Gastrocnemius medialis (tissue), 4 donors: ENCODE measurements at regions not wholly inside any gene's neighbourhood (a gene's known extent, or its start where the extent isn't known, plus 50 kb on each side); places are given as distances from the start of the nearest gene placed in this dataset.

ENCODE experiments used
- ATAC-seq, 2 donors: fragments of 150-250 bp; one replicate each; pipeline ENCODE4 v1.9.1; 2016
- DNase-seq, 2 donors: peaks; one replicate each; pipeline ENCODE4 v3.0.0-alpha.2; 2019
- H3K27ac ChIP-seq, 4 donors: fragments of 200-600 bp; sonication (generic); 1 replicate in 1 of 4; 2 replicates in 3 of 4; pipeline ENCODE4 v1.5.1; 2016 to 2018; ENCODE audit warnings: mild to moderate bottlenecking in 2 of 4, moderate library complexity in 1 of 4
- H3K27me3 ChIP-seq, 3 donors: fragments of 200-600 bp; sonication (generic) in 2 of 3; 1 replicate in 1 of 3; 2 replicates in 2 of 3; pipeline versions ENCODE4 v1.5.1 to v1.6.0; 2016 to 2019; ENCODE audit warnings: mild to moderate bottlenecking in 1 of 3, moderate library complexity in 1 of 3
- H3K36me3 ChIP-seq, 2 donors: fragments of 200-600 bp; sonication (generic) in 1 of 2; one replicate each; pipeline ENCODE4 v1.5.1; 2017 to 2018
- H3K4me1 ChIP-seq, 2 donors: fragments of 200-600 bp; sonication (generic) in 1 of 2; one replicate each; pipeline ENCODE4 v1.5.1; 2016 to 2017; ENCODE audit warnings: mild to moderate bottlenecking in 2 of 2
- H3K4me3 ChIP-seq, 4 donors: fragments of 200-600 bp; sonication (generic) in 3 of 4; 1 replicate in 1 of 4; 2 replicates in 3 of 4; pipeline ENCODE4 v1.5.1; 2016 to 2019; ENCODE audit warnings: mild to moderate bottlenecking in 2 of 4
- H3K9me3 ChIP-seq, 3 donors: fragments of 200-600 bp; sonication (generic) in 2 of 3; 1 replicate in 1 of 3; 2 replicates in 2 of 3; pipeline ENCODE4 v1.5.1; 2016 to 2019
- POLR2A ChIP-seq, 2 donors: fragments of 450-650 bp; IDR thresholded peaks; one replicate each; pipeline ENCODE4 v1.6.1; 2017; ENCODE audit warnings: antibody characterized with exemption in 2 of 2, mild to moderate bottlenecking in 2 of 2, moderate library complexity in 2 of 2
- in situ Hi-C, 4 donors: fragments of 200-750 bp; cut with MboI; loops; one replicate each; pipeline versions ENCODE4 v1.15.0 to v1.8.0; 2017; ENCODE audit warnings: low sequenced_read_pairs in 4 of 4
- intact Hi-C: fragments of 100-400 bp; cut with DNase I; formaldehyde crosslinking; loops from one replicate; pipeline ENCODE4 v1.15.1; 2023; ENCODE audit warnings: low total_unique reads
- TF ChIP-seq, protein P1 (sequence below), 5 experiments: fragments of 450-650 bp in 3 of 5; fragments of 200-600 bp in 2 of 5; sonication (generic) in 2 of 5; IDR thresholded peaks in 4 of 5; conservative IDR thresholded peaks in 1 of 5; 1 replicate in 4 of 5; 2 replicates in 1 of 5; pipeline ENCODE4 v1.5.1; 2016 to 2019; ENCODE audit warnings: antibody characterized with exemption in 5 of 5, mild to moderate bottlenecking in 3 of 5, moderate library complexity in 3 of 5

DNA sequence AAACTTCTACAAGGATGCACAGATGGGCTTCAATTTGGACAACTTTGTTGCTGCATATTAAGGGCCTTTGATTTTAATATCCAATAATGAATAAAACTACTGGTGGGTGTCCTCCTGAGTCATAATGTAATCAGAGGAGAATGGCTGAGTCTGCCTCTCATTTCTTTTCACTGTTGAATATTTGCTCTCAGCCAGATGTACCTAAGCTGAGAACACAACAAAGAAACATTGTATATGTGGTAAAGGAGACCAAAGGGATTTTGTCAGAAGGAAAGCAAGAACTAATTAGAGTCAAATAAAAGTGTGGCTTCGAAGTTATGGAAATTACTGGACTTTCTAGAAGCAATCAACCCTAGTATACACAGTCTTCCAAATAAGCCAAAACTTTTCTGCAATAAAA is 131.0 kb upstream of the BET1 start:
- in situ Hi-C loops (no loop called here), intact Hi-C loops (no loop called here)
- no peak for ATAC-seq
- TF ChIP-seq, protein P1, sequence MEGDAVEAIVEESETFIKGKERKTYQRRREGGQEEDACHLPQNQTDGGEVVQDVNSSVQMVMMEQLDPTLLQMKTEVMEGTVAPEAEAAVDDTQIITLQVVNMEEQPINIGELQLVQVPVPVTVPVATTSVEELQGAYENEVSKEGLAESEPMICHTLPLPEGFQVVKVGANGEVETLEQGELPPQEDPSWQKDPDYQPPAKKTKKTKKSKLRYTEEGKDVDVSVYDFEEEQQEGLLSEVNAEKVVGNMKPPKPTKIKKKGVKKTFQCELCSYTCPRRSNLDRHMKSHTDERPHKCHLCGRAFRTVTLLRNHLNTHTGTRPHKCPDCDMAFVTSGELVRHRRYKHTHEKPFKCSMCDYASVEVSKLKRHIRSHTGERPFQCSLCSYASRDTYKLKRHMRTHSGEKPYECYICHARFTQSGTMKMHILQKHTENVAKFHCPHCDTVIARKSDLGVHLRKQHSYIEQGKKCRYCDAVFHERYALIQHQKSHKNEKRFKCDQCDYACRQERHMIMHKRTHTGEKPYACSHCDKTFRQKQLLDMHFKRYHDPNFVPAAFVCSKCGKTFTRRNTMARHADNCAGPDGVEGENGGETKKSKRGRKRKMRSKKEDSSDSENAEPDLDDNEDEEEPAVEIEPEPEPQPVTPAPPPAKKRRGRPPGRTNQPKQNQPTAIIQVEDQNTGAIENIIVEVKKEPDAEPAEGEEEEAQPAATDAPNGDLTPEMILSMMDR (IDR thresholded peaks at IDR 0.05 in 4 of 5, conservative IDR thresholded peaks at IDR 0.05 in 1 of 5), result no peak
- no peak for TF ChIP-seq POLR2A (IDR thresholded peaks at IDR 0.05)
- Histone ChIP-seq H3K36me3 (no peaks in the 10 kb centered on the region), H3K4me1 (no peaks in the 10 kb centered on the region), H3K27ac (no peak overlapping the region), H3K9me3 (no peaks in the 10 kb centered on the region), H3K27me3 (peaks cover 0 to 2% (median 0%) of the 10 kb centered on the region in 3 donors), H3K4me3 (no peak overlapping the region)
- no peak for DNase-seq

DNA sequence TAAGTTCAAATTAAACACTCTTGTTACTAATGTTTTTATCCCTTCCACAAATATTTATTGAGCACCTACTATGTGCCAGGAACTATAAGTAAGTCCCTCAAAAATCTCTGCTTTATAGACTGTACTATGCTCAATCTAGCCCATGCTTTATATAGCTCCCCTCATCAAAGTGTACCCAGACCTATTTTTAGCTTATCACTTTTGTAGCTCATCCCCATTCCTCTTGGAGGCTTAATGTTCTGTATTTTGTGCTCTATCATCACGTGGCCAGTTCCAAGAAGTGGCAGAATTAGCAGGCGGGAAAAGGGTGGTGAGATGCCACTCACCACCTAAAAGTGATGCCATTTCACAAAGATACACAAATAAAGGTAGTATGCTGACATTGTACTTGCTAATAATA is 138.1 kb upstream of the BET1 start:
- DNase-seq (no peak), ATAC-seq (no peak)
- in situ Hi-C loops, result no loop called here
- H3K27me3 ChIP-seq, result no peaks in the 10 kb centered on the region
- no peaks in the 10 kb centered on the region for H3K4me1 ChIP-seq
- no peaks in the 10 kb centered on the region for H3K9me3 ChIP-seq
- intact Hi-C loops, result no loop called here
- no peaks in the 10 kb centered on the region for H3K36me3 ChIP-seq
- no peak overlapping the region for H3K4me3 ChIP-seq
- no peak for TF ChIP-seq POLR2A (IDR thresholded peaks at IDR 0.05)
- TF ChIP-seq, protein P1 (IDR thresholded peaks at IDR 0.05 in 4 of 5, conservative IDR thresholded peaks at IDR 0.05 in 1 of 5), result no peak
- H3K27ac ChIP-seq, result no peak overlapping the region

DNA sequence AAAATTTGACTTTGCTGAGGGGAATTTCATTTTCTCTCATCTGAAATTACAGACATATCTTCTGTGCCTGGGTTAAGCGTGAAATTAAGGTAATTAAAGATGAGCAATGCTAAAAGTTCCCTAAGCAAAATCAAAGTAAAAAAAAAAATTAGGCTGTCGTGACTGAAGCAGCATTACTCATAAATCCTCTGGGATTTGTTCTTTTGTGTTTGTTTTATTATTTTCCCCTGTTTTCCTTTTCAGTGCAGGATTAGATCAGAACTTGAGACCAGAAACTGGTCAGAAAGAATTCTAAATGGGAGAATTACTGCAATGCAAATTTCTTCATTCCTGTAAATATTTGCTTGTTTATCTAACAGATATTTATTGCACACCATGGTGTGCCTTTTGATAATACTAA is 141.4 kb upstream of the BET1 start:
- TF ChIP-seq, protein P1 (IDR thresholded peaks at IDR 0.05 in 4 of 5, conservative IDR thresholded peaks at IDR 0.05 in 1 of 5), result no peak
- TF ChIP-seq POLR2A (IDR thresholded peaks at IDR 0.05), result no peak
- ATAC-seq (no peak), DNase-seq (no peak)
- H3K4me1 ChIP-seq, result no peaks in the 10 kb centered on the region
- no peaks in the 10 kb centered on the region for H3K9me3 ChIP-seq
- H3K27me3 ChIP-seq, result no peaks in the 10 kb centered on the region
- H3K4me3 ChIP-seq, result no peak overlapping the region
- in situ Hi-C loops (no loop called here), intact Hi-C loops (no loop called here)
- H3K27ac ChIP-seq, result no peak overlapping the region
- H3K36me3 ChIP-seq, result no peaks in the 10 kb centered on the region

DNA sequence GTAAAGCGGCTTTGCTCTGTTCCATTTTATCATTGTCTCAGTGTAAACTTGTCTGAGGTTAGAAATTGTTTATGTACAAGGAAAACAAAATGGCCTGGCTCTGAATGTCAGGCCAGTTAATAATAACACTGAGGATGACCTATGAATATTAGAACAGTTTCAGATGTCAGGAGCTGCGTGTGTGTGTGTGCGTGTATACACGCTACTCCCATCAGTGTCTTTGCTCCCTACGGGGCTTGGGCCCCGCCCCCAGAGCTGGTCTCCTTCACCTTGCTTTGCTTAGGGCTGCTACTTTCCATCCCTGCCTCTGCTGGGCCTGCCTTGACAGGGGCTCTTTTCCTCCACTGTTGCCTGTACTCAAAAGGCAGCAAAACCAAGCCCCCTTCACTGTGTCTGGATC is 142.3 kb upstream of the BET1 start:
- intact Hi-C loops, result no loop called here
- DNase-seq (no peak), ATAC-seq (no peak)
- no peaks in the 10 kb centered on the region for H3K36me3 ChIP-seq
- TF ChIP-seq, protein P1 (IDR thresholded peaks at IDR 0.05 in 4 of 5, conservative IDR thresholded peaks at IDR 0.05 in 1 of 5), result no peak
- TF ChIP-seq POLR2A (IDR thresholded peaks at IDR 0.05), result no peak
- in situ Hi-C loops, result no loop called here
- no peaks in the 10 kb centered on the region for H3K4me1 ChIP-seq
- no peak overlapping the region for H3K4me3 ChIP-seq
- no peak overlapping the region for H3K27ac ChIP-seq
- no peaks in the 10 kb centered on the region for H3K27me3 ChIP-seq
- no peaks in the 10 kb centered on the region for H3K9me3 ChIP-seq

DNA sequence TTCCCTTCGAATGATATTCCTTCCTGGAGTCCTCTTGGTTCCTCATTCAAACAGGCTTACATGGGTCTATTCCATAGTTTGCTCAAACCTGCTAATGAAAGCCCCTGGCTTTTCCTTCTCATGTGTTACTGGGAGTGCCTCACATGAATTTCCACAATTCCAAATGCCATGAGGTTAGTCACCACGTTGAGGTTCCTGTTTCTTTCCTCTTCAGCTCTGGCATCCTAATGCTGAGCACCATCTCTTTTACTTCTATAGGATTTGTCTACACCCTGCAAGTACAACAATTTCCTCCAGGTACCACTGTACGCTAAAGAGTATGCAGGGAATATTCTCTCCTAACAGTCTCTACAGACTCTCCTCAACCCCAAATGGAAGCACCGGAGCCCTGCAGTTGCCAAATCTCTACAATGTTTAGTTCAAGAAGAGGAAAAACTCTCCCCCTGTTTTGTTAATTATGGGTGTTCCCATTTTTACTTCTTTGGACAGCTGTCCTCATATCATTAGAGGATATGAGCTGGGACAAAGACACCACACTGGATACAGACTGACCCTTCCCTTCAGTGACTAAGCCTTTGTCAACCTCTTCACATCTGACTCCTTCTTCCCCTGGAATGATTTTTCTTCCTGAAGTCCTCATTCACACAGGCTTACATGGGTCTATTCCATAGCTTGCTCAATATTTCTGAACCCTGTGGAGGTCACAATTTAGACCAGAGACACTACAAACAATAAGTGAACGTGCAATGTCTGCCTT is 145.8 kb upstream of the BET1 start:
- in situ Hi-C loops, result no loop called here
- no peak overlapping the region for H3K4me3 ChIP-seq
- intact Hi-C loops, result no loop called here
- H3K27me3 ChIP-seq, result no peaks in the 10 kb centered on the region
- no peaks in the 10 kb centered on the region for H3K4me1 ChIP-seq
- no peak for DNase-seq
- H3K27ac ChIP-seq, result no peak overlapping the region
- no peaks in the 10 kb centered on the region for H3K36me3 ChIP-seq
- TF ChIP-seq, protein P1 (IDR thresholded peaks at IDR 0.05 in 4 of 5, conservative IDR thresholded peaks at IDR 0.05 in 1 of 5), result no peak
- TF ChIP-seq POLR2A (IDR thresholded peaks at IDR 0.05), result no peak
- ATAC-seq, result no peak
- no peaks in the 10 kb centered on the region for H3K9me3 ChIP-seq
